HL-60 (cell line): ENCODE measurements at regions not wholly inside any gene's neighbourhood (a gene's known extent, or its start where the extent isn't known, plus 50 kb on each side); places are given as distances from the start of the nearest gene placed in this dataset.

Source experiments
- DNase-seq, 2 experiments: peaks; one replicate each; pipeline ENCODE4 v3.0.0-alpha.2; 2010 to 2020; ENCODE audit warnings: low read depth in 1 of 2, low spot score in 1 of 2
- H3K27ac ChIP-seq: fragments of 250-450 bp; sonication (Bioruptor Pico); replicated peaks from 2 replicates; pipeline ENCODE4 v1.5.1; 2020; ENCODE audit warnings: mild to moderate bottlenecking, moderate library complexity
- H3K27me3 ChIP-seq: fragments of 250-450 bp; sonication (Bioruptor Pico); 2 replicates; pipeline ENCODE4 v1.5.1; 2021; ENCODE audit warnings: mild to moderate bottlenecking, moderate library complexity; ENCODE audit not compliant: insufficient read depth, poor library complexity, severe bottlenecking
- H3K4me3 ChIP-seq: replicated peaks from 2 replicates; pipeline ENCODE4 v1.5.1; 2011; ENCODE audit warnings: mild to moderate bottlenecking, control low read depth, low read length; ENCODE audit not compliant: insufficient read depth
- CTCF ChIP-seq: IDR thresholded peaks from one replicate; pipeline ENCODE4 v1.5.1; 2011; ENCODE audit warnings: low read length, control low read depth, inconsistent platforms; ENCODE audit not compliant: insufficient read depth
- GABPA ChIP-seq: IDR thresholded peaks from 2 replicates; pipeline ENCODE4 v1.6.1; 2012; ENCODE audit warnings: low read depth
- POLR2AphosphoS5 ChIP-seq: IDR thresholded peaks from 2 replicates; pipeline ENCODE4 v1.6.1; 2012; ENCODE audit warnings: low read depth
- REST ChIP-seq: IDR thresholded peaks from 2 replicates; pipeline ENCODE4 v1.6.1; 2012; ENCODE audit warnings: low read depth; ENCODE audit not compliant: insufficient replicate concordance
- SPI1 ChIP-seq: IDR thresholded peaks from 2 replicates; pipeline ENCODE4 v1.6.1; 2012; ENCODE audit warnings: low read depth, mild to moderate bottlenecking, borderline replicate concordance

GRCh38 chr9:82600536-82601292 is 462.2 kb downstream of the RASEF start:
- no peak for DNase-seq
- Histone ChIP-seq H3K27me3 (no peaks in the 10 kb centered on the region), H3K27ac (no peak overlapping the region), H3K4me3 (no peak overlapping the region)
- TF ChIP-seq CTCF, result no peak
- TF ChIP-seq POLR2AphosphoS5, result no peak
- no peak for TF ChIP-seq GABPA
- no peak for TF ChIP-seq SPI1
- TF ChIP-seq REST, result no peak

- Histone ChIP-seq H3K27ac (no peak overlapping the region), H3K4me3 (no peak overlapping the region), H3K27me3 (no peaks in the 10 kb centered on the region)
- TF ChIP-seq SPI1 (no peak), POLR2AphosphoS5 (no peak), REST (no peak), GABPA (no peak), CTCF (no peak)
- no peak for DNase-seq
These were observed 461.6 kb downstream of the RASEF start for GRCh38 chr9:82601293-82601771.

GRCh38 chr9:82604947-82605656 is 457.8 kb downstream of the RASEF start:
- TF ChIP-seq GABPA (no peak), SPI1 (no peak), CTCF (no peak), REST (no peak), POLR2AphosphoS5 (no peak)
- DNase-seq, result no peak
- H3K27me3 ChIP-seq, result no peaks in the 10 kb centered on the region
- H3K27ac ChIP-seq, result no peak overlapping the region
- no peak overlapping the region for H3K4me3 ChIP-seq
